T-cell (primary cell): ENCODE measurements at regions not wholly inside any gene's neighbourhood (a gene's known extent, or its start where the extent isn't known, plus 50 kb on each side); places are given as distances from the start of the nearest gene placed in this dataset.

Experiments used
- ATAC-seq, 4 experiments: fragments of 200-7000 bp in 3 of 4; fragments of 150-1000 bp in 1 of 4; cut with Tn5 transposase; replicated peaks in 1 of 4; 1 replicate in 3 of 4; 2 replicates in 1 of 4; pipeline ENCODE4 v1.10.0; 2021; ENCODE audit warnings: moderate library complexity in 3 of 4, mild to moderate bottlenecking in 2 of 4, moderate number of reproducible peaks in 1 of 4
- CTCF ChIA-PET, 2 donors: fragments of 300-600 bp; sonication (Branson Sonifier 250); formaldehyde crosslinking; loops; one replicate each; lab custom pipeline; 2022; ENCODE audit warnings: antibody characterized with exemption in 2 of 2; lab: Charles Lee
- POLR2A ChIA-PET, 2 donors: fragments of 300-600 bp; sonication (Branson Sonifier 250); formaldehyde crosslinking; loops; one replicate each; lab custom pipeline; 2022; ENCODE audit warnings: antibody characterized with exemption in 2 of 2; lab: Charles Lee
- DNase-seq, 35 experiments: peaks; one replicate each; pipeline versions ENCODE4 v3.0.0 to v3.0.0-alpha.2; 2013 to 2023
- H3K27ac ChIP-seq: one replicate; pipeline ENCODE4 v1.5.1; 2013; ENCODE audit warnings: low read length
- H3K27me3 ChIP-seq, 2 experiments: replicated peaks in 1 of 2; 1 replicate in 1 of 2; 2 replicates in 1 of 2; pipeline versions ENCODE4 v1.6.1 to v1.7.0; 2013; ENCODE audit warnings: low read length in 1 of 2, mixed read lengths in 1 of 2; ENCODE audit not compliant: control insufficient read depth in 2 of 2, insufficient read depth in 2 of 2; ENCODE audit errors: extremely low read depth in 1 of 2
- H3K36me3 ChIP-seq, 2 donors: 1 replicate in 1 of 2; 2 replicates in 1 of 2; pipeline versions ENCODE4 v1.6.1 to v1.7.0; 2013; ENCODE audit warnings: low read length in 1 of 2; ENCODE audit not compliant: control insufficient read depth in 2 of 2, insufficient read depth in 1 of 2; ENCODE audit errors: extremely low read depth in 1 of 2
- H3K4me1 ChIP-seq, 2 experiments: 1 replicate in 1 of 2; 2 replicates in 1 of 2; pipeline versions ENCODE4 v1.6.1 to v1.7.0; 2013; ENCODE audit warnings: low read length in 2 of 2, mixed read lengths in 1 of 2; ENCODE audit not compliant: insufficient read depth in 2 of 2, control insufficient read depth in 1 of 2; ENCODE audit errors: extremely low read depth in 1 of 2
- H3K4me3 ChIP-seq, 2 donors: 1 replicate in 1 of 2; 2 replicates in 1 of 2; pipeline versions ENCODE4 v1.5.1 to v1.7.0; 2013; ENCODE audit warnings: mild to moderate bottlenecking in 2 of 2, low read length in 1 of 2, moderate library complexity in 1 of 2; ENCODE audit not compliant: control insufficient read depth in 1 of 2; ENCODE audit errors: extremely low read depth in 1 of 2
- H3K9me3 ChIP-seq: 2 replicates; pipeline ENCODE4 v1.7.0; 2013
- H3K27ac Mint-ChIP-seq, 2 donors: one replicate each; pipeline ENCODE4 v1.8.0; 2020 to 2021; ENCODE audit warnings: mild to moderate bottlenecking in 2 of 2, mixed read lengths in 2 of 2
- H3K27me3 Mint-ChIP-seq, 2 donors: one replicate each; pipeline ENCODE4 v1.8.0; 2021 to 2022; ENCODE audit warnings: mixed read lengths in 2 of 2
- H3K36me3 Mint-ChIP-seq: one replicate; pipeline ENCODE4 v1.8.0; 2021; ENCODE audit warnings: mixed read lengths
- H3K4me1 Mint-ChIP-seq, 3 donors: one replicate each; pipeline ENCODE4 v1.8.0; 2020 to 2022; ENCODE audit warnings: mixed read lengths in 3 of 3, mild to moderate bottlenecking in 1 of 3
- H3K4me3 Mint-ChIP-seq, 3 donors: one replicate each; pipeline ENCODE4 v1.8.0; 2020 to 2022; ENCODE audit warnings: mild to moderate bottlenecking in 3 of 3, mixed read lengths in 3 of 3, moderate library complexity in 3 of 3
- H3K9me3 Mint-ChIP-seq, 3 donors: one replicate each; pipeline ENCODE4 v1.8.0; 2020 to 2022; ENCODE audit warnings: mixed read lengths in 3 of 3
- WGBS: methylation state at CpG from one replicate; pipeline ENCODE4 v1.1.5; 2013; ENCODE audit warnings: missing lambda C conversion rate; ENCODE audit not compliant: insufficient coverage; 5-methylcytosine and 5-hydroxymethylcytosine counted together

DNA sequence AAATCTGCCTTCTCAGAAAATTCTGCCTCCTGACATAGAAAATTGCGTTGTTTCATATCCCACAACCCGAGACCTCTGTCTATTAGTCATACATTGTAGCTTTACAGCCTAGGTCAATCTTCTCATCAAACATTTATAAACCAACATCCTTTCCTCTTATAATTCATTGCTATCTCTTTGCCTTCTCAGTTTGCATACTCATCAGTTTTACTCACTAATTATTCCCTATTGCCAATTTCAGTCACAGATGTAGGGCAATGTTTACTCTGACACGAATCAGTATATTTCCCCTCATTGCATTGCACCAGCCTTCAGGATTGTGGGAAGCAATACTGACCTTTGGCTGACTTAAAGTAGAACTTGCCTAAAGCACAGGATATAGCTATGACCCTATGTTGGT is 247.2 kb downstream of the CEMIP2 start:
- no peak for DNase-seq
- H3K27ac Mint-ChIP-seq, result no peak overlapping the region
- H3K9me3 Mint-ChIP-seq, result no peaks in the 10 kb centered on the region
- ATAC-seq, result no peak
- peaks cover 13 to 19% of the 10 kb centered on the region in 2 donors for H3K27me3 Mint-ChIP-seq
- Histone ChIP-seq H3K27ac (no peak overlapping the region), H3K36me3 (no peaks in the 10 kb centered on the region), H3K9me3 (no peaks in the 10 kb centered on the region), H3K4me1 (no peaks in the 10 kb centered on the region), H3K4me3 (no peak overlapping the region), H3K27me3 (peaks cover 2 to 4% of the 10 kb centered on the region in 2 experiments)
- WGBS, result 63% methylated on average over 3 of the region's 3 CpGs
- ChIA-PET CTCF (no interaction called here), POLR2A (no interaction called here)
- no peaks in the 10 kb centered on the region for H3K4me1 Mint-ChIP-seq
- no peak overlapping the region for H3K4me3 Mint-ChIP-seq
- no peaks in the 10 kb centered on the region for H3K36me3 Mint-ChIP-seq

DNA sequence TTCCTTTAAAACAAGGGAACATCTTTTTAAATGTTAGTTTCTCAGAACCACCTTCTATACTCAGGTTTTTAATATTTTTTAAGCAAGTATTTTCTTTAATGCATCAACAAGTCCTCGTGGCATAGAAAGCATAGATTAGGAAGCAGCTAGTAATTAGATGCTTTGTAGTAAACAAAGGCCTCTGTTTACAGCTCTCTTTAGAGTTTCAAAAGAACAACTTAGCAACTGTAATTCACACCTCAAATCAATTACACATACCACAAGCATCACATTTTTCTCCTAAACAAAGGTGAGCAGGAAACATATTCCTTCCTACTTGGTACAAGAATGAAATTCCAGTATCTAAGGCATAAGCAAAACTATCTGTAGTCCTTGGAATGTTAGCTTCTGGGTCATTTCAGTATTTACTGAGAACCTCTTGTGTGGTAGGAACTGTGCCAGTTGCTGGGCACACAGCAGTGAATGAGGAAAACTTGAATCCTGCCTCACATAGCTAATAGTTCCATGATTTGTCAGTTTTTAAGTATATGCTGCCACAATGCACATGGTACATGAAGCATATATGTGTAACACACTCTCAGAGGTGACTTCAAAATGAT is 249.1 kb downstream of the CEMIP2 start:
- H3K27ac Mint-ChIP-seq, result no peak overlapping the region
- no peaks in the 10 kb centered on the region for H3K36me3 ChIP-seq
- ChIA-PET POLR2A (interaction anchor here in 1 of 2 donors (0.5 kb wide), 1 partner anchor 228 kb away, joined by 4 read pairs; no protein-coding TSS in a partner anchor), CTCF (interaction anchor here in 1 of 2 donors (0.6 kb wide), 1 partner anchor 1549 kb away, joined by 5 read pairs; no protein-coding TSS in a partner anchor)
- H3K27me3 ChIP-seq, result peaks cover 0 to 2% of the 10 kb centered on the region in 2 experiments
- no peak for ATAC-seq
- no CpG with 5 or more reads among the region's 1 CpG for WGBS
- no peak for DNase-seq
- H3K27me3 Mint-ChIP-seq, result peaks cover 17 to 24% of the 10 kb centered on the region in 2 donors
- H3K36me3 Mint-ChIP-seq, result no peaks in the 10 kb centered on the region
- H3K9me3 Mint-ChIP-seq, result no peaks in the 10 kb centered on the region
- H3K27ac ChIP-seq, result no peak overlapping the region
- no peak overlapping the region for H3K4me3 ChIP-seq
- H3K4me1 Mint-ChIP-seq, result no peaks in the 10 kb centered on the region
- H3K9me3 ChIP-seq, result no peaks in the 10 kb centered on the region
- no peak overlapping the region for H3K4me3 Mint-ChIP-seq
- no peaks in the 10 kb centered on the region for H3K4me1 ChIP-seq

DNA sequence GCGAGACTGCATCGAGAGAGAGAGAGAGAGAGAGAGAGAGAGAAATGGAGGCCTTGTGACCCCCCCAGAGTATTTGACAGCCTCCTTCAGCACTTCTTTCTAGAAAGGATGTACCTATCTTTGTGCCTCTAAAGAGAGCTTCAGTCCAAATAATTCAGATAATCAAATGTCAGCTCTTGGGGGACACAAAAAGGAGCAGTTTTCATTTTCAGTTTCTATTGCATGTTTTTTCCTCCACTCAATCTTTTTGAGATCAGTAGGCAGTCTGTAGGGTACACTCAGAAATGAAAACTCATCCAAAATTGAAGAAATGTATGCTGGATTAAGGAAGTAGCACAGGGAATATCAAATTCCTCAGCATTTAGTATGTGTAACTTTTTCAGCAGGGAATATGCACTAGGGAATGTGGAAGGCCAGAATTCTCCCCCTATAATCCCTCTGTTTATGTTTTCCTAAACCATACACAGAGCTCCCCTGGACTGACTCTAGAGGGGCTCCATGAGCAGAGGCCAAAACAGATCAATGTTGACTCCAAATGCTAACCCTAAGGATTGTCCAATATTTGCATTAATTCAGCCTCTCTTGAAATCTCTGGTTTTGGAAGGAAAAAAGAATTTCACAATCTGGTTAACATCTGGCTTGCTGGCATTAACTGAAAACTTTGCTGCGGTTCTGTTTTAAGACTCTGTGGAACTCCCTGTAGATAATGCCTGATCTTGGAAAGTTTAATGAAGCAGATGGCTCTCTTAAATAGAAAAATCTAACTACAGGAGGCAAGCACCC is 250.1 kb downstream of the CEMIP2 start:
- H3K27me3 Mint-ChIP-seq, result peaks cover 17 to 24% of the 10 kb centered on the region in 2 donors
- H3K4me3 ChIP-seq, result no peak overlapping the region
- H3K27ac Mint-ChIP-seq, result no peak overlapping the region
- CTCF ChIA-PET, result interaction anchor here in 1 of 2 donors (0.6 kb wide), 2 partner anchors 500 to 1548 kb away, joined by 5 to 8 read pairs; no protein-coding TSS in a partner anchor
- no peaks in the 10 kb centered on the region for H3K4me1 Mint-ChIP-seq
- POLR2A ChIA-PET, result interaction anchor here in 1 of 2 donors (0.5 to 0.7 kb wide), 2 partner anchors 34 to 229 kb away, joined by 4 read pairs; no protein-coding TSS in a partner anchor
- no peaks in the 10 kb centered on the region for H3K4me1 ChIP-seq
- no CpG with 5 or more reads among the region's 3 CpGs for WGBS
- no peaks in the 10 kb centered on the region for H3K9me3 ChIP-seq
- no peak overlapping the region for H3K4me3 Mint-ChIP-seq
- no peaks in the 10 kb centered on the region for H3K36me3 Mint-ChIP-seq
- no peak overlapping the region for H3K27ac ChIP-seq
- H3K27me3 ChIP-seq, result peaks cover 0 to 2% of the 10 kb centered on the region in 2 experiments
- ATAC-seq (no peak), DNase-seq (no peak)
- no peaks in the 10 kb centered on the region for H3K9me3 Mint-ChIP-seq
- H3K36me3 ChIP-seq, result no peaks in the 10 kb centered on the region

DNA sequence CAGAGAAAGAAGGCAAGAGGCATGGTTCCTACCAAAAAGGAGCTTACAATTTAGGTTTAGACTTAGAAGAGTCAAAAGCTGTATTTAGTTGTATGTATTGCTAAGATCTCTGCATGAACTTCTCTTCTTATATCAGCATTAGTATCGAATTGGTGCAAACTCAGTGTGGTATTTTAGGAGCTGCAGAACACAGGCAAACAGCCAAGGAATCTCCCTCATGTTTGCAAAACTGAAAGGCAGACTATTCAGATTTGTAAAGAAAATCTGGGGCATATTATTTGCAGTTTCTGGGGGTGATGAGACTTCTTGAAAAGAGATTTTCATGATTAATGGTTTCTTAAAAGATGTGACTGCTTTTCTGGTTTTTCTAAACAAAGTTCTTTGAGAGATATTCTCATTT is 252.7 kb downstream of the CEMIP2 start:
- Histone ChIP-seq H3K4me3 (no peak overlapping the region), H3K36me3 (no peaks in the 10 kb centered on the region), H3K9me3 (no peaks in the 10 kb centered on the region), H3K27ac (no peak overlapping the region), H3K4me1 (no peaks in the 10 kb centered on the region), H3K27me3 (peaks cover 2 to 3% of the 10 kb centered on the region in 2 experiments)
- no peak overlapping the region for H3K27ac Mint-ChIP-seq
- peaks cover 10 to 16% of the 10 kb centered on the region in 2 donors for H3K27me3 Mint-ChIP-seq
- no peaks in the 10 kb centered on the region for H3K9me3 Mint-ChIP-seq
- no peak for ATAC-seq
- H3K4me3 Mint-ChIP-seq, result no peak overlapping the region
- H3K4me1 Mint-ChIP-seq, result no peaks in the 10 kb centered on the region
- ChIA-PET CTCF (no interaction called here), POLR2A (interaction anchor here in 1 of 2 donors (0.5 kb wide), 1 partner anchor 1146 kb away, joined by 4 read pairs; no protein-coding TSS in a partner anchor)
- no peak for DNase-seq
- no peaks in the 10 kb centered on the region for H3K36me3 Mint-ChIP-seq
- WGBS, result no CpG with 5 or more reads among the region's 1 CpG

DNA sequence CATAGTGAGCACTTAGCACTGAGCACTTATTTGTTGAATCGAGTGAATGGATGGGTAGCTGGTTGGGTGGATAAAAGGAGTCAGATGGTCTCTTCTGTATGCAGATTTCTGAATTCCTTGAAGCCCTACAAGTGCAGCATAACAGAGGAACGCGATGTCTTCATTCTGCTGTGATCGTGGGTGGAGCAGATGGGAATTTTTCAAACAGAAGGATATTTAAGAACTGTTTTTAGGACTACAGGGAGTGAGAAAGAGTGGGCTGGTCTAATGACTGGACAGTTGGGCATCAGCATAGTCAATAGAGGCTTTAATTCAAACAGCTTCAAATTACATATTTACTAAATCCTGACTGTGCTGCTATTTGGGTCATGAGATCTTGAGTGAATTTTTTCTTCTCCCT is 253.2 kb downstream of the CEMIP2 start:
- ATAC-seq (no peak), DNase-seq (no peak)
- no peak overlapping the region for H3K4me3 ChIP-seq
- Mint-ChIP-seq H3K27ac (no peak overlapping the region), H3K27me3 (peaks cover 10 to 18% of the 10 kb centered on the region in 2 donors), H3K4me3 (no peak overlapping the region), H3K9me3 (no peaks in the 10 kb centered on the region), H3K4me1 (no peaks in the 10 kb centered on the region), H3K36me3 (no peaks in the 10 kb centered on the region)
- no peaks in the 10 kb centered on the region for H3K4me1 ChIP-seq
- H3K27ac ChIP-seq, result no peak overlapping the region
- ChIA-PET CTCF (no interaction called here), POLR2A (no interaction called here)
- no peaks in the 10 kb centered on the region for H3K9me3 ChIP-seq
- 80% methylated on average over 4 of the region's 4 CpGs for WGBS
- no peaks in the 10 kb centered on the region for H3K36me3 ChIP-seq
- H3K27me3 ChIP-seq, result peaks cover 2 to 3% of the 10 kb centered on the region in 2 experiments

DNA sequence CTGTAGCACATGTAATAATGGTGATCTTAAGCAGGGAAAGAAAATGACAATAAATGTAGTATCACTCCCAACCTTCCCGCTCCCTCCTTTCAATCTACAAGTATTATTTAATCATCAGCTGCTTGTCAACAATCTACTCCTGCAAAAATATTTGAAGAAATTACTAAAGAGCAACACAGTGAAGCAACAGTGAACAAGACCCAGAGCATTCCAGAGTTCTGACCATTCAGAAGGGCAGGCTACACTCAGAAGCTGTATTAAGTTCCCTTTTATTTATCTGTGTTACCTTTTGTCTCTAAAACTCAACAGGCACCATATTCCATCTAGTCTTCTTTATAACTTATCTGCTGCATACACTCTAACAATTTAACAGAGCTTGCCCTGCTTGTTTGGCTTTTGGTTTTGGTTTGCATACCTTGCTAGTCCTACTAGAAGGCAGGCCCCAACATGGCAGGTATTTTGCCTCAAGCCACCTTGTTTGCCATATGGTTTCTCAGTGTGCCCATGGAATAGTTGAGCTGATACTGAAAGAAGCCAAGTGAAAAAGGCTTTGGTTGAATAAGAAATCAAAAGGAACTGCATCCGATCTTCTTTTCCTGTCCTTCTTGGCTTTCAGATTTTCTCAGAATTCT is 253.9 kb downstream of the CEMIP2 start:
- H3K27me3 ChIP-seq, result peaks cover 2 to 3% of the 10 kb centered on the region in 2 experiments
- H3K4me3 Mint-ChIP-seq, result no peak overlapping the region
- H3K36me3 ChIP-seq, result no peaks in the 10 kb centered on the region
- no peaks in the 10 kb centered on the region for H3K4me1 Mint-ChIP-seq
- ATAC-seq, result no peak
- no peaks in the 10 kb centered on the region for H3K9me3 ChIP-seq
- 71% methylated on average over 1 of the region's 2 CpGs for WGBS
- no peaks in the 10 kb centered on the region for H3K4me1 ChIP-seq
- peaks cover 8 to 14% of the 10 kb centered on the region in 2 donors for H3K27me3 Mint-ChIP-seq
- CTCF ChIA-PET, result no interaction called here
- H3K4me3 ChIP-seq, result no peak overlapping the region
- H3K27ac Mint-ChIP-seq, result no peak overlapping the region
- no peaks in the 10 kb centered on the region for H3K9me3 Mint-ChIP-seq
- POLR2A ChIA-PET, result no interaction called here
- DNase-seq, result no peak
- H3K36me3 Mint-ChIP-seq, result no peaks in the 10 kb centered on the region
- H3K27ac ChIP-seq, result no peak overlapping the region
